ENCODE measurements at regions not wholly inside any gene's neighbourhood (a gene's known extent, or its start where the extent isn't known, plus 50 kb on each side); places are given as distances from the start of the nearest gene placed in this dataset.

DNA sequence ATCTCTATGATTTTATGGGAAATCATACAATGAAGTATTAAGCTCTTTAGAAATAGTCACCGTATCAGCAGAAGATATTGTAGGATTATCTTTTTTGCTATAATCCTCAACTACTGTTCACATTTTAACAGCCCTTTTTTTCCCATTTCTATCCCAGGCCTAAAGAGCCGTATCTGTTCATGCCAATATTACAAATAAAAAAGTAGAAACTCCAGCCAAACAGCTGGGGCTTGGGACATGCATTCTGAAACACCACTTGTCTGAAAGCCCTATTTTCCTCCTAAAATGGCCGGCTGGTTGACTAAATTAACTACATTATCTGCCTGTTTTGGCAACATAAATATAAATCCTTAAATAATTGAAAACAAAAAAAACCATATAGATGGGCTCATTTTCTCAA lies 477.8 kb downstream of the CDH2 start:
- H3K79me2 ChIP-seq (ENCODE audit: control insufficient read depth, insufficient read depth, low read length) = no peaks in the 10 kb centered on the region
- H3K4me1 ChIP-seq (ENCODE audit: control insufficient read depth, extremely low read depth, insufficient read depth, low read length) = no peaks in the 10 kb centered on the region
- H3K9me1 ChIP-seq (replicated peaks; ENCODE audit: control insufficient read depth, extremely low read depth, insufficient read depth, low read length) = no peaks in the 10 kb centered on the region
- BruUV-seq (replicated peaks) = no TSS peak
- no peaks in the 10 kb centered on the region for H3K36me3 ChIP-seq (ENCODE audit: control insufficient read depth in 2 of 2, extremely low read depth in 1 of 2, insufficient read depth in 2 of 2, low read length in 2 of 2)
- no peaks in the 10 kb centered on the region for H4K20me1 ChIP-seq (replicated peaks; ENCODE audit: control insufficient read depth, extremely low read depth, insufficient read depth, low read length)
- FAIRE-seq = no peak
- ChIA-PET CTCF (interaction anchor here (1.1 kb wide), 1 partner anchor 12 kb away, joined by 3 read pairs; no protein-coding TSS in a partner anchor), POLR2A (no interaction called here)
- TF ChIP-seq GATA2 (IDR thresholded peaks at IDR 0.05; ENCODE audit: insufficient read depth, insufficient read length, low read depth, low read length) (no peak), EZH2 (IDR thresholded peaks at IDR 0.05; ENCODE audit: borderline replicate concordance, low read depth, low read length, severe bottlenecking) (no peak), POLR2AphosphoS5 (IDR thresholded peaks at IDR 0.05; ENCODE audit: insufficient read depth, low read depth, low read length) (no peak), MYC (IDR thresholded peaks at IDR 0.05; ENCODE audit: low read depth, low read length) (no peak), POLR2A (IDR thresholded peaks at IDR 0.05; ENCODE audit: low read depth, low read length) (no peak)
- TF ChIP-seq, protein P1, sequence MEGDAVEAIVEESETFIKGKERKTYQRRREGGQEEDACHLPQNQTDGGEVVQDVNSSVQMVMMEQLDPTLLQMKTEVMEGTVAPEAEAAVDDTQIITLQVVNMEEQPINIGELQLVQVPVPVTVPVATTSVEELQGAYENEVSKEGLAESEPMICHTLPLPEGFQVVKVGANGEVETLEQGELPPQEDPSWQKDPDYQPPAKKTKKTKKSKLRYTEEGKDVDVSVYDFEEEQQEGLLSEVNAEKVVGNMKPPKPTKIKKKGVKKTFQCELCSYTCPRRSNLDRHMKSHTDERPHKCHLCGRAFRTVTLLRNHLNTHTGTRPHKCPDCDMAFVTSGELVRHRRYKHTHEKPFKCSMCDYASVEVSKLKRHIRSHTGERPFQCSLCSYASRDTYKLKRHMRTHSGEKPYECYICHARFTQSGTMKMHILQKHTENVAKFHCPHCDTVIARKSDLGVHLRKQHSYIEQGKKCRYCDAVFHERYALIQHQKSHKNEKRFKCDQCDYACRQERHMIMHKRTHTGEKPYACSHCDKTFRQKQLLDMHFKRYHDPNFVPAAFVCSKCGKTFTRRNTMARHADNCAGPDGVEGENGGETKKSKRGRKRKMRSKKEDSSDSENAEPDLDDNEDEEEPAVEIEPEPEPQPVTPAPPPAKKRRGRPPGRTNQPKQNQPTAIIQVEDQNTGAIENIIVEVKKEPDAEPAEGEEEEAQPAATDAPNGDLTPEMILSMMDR (IDR thresholded peaks at IDR 0.05; ENCODE audit: extremely low read depth in 1 of 2, insufficient read depth in 1 of 2, low read depth in 1 of 2, low read length in 2 of 2) = no peak
- TF ChIP-seq, protein P2, sequence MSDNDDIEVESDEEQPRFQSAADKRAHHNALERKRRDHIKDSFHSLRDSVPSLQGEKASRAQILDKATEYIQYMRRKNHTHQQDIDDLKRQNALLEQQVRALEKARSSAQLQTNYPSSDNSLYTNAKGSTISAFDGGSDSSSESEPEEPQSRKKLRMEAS (IDR thresholded peaks at IDR 0.05; ENCODE audit: insufficient read depth, insufficient read length) = no peak
- H3K27me3 ChIP-seq (ENCODE audit: control insufficient read depth in 2 of 2, insufficient read depth in 2 of 2, low read length in 2 of 2) = no peaks in the 10 kb centered on the region
- H3K4me3 ChIP-seq (replicated peaks in 1 of 3; ENCODE audit: insufficient read depth in 1 of 3, low read depth in 1 of 3, low read length in 3 of 3) = no peak overlapping the region
- no peaks in the 10 kb centered on the region for H3K9me3 ChIP-seq (replicated peaks; ENCODE audit: control insufficient read depth, insufficient read depth, low read length)
- dilution Hi-C loops (cut with MboI; ENCODE audit: extremely low pct_ligation_motif_present, low sequenced_read_pairs) (no loop called here), intact Hi-C loops (cut with micrococcal nuclease) (no loop called here)
- no peak overlapping the region for H3K9ac ChIP-seq (replicated peaks; ENCODE audit: extremely low read depth, insufficient read depth, low read length)
- H3K27ac ChIP-seq (ENCODE audit: insufficient read depth, low read depth, low read length) = no peak overlapping the region
- H3K4me2 ChIP-seq (ENCODE audit: insufficient read depth, low read length) = no peak overlapping the region
- no peak for DNase-seq (ENCODE audit: low read depth, low spot score)
- H2AFZ ChIP-seq (ENCODE audit: low read depth, low read length) = no peak overlapping the region
